Astrocyte (in vitro differentiated cells and primary cell): ENCODE measurements at regions not wholly inside any gene's neighbourhood (a gene's known extent, or its start where the extent isn't known, plus 50 kb on each side); places are given as distances from the start of the nearest gene placed in this dataset.

Experiments used
- DNase-seq: peaks from one replicate; pipeline ENCODE4 v3.0.0-alpha.2; 2010; ENCODE audit warnings: low read depth
- FAIRE-seq: peaks from 2 replicates; lab custom pipeline; 2011; peaks lifted over from hg19 to GRCh38; lab: Jason Lieb, UNC
- H2AFZ ChIP-seq: 2 replicates; pipeline ENCODE4 v1.6.0; 2012; ENCODE audit warnings: low read depth, low read length, inconsistent platforms
- H3K27ac ChIP-seq: 2 replicates; pipeline ENCODE4 v1.5.1; 2011; ENCODE audit warnings: low read depth, low read length, inconsistent platforms
- H3K27me3 ChIP-seq: 2 replicates; pipeline ENCODE4 v1.6.0; 2011; ENCODE audit warnings: low read length, inconsistent platforms; ENCODE audit not compliant: insufficient read depth
- H3K36me3 ChIP-seq: 2 replicates; pipeline ENCODE4 v1.5.1; 2011; ENCODE audit warnings: low read length, inconsistent platforms; ENCODE audit not compliant: insufficient read depth
- H3K4me1 ChIP-seq: 2 replicates; pipeline ENCODE4 v1.5.1; 2011; ENCODE audit warnings: low read length, inconsistent platforms; ENCODE audit not compliant: insufficient read depth
- H3K4me2 ChIP-seq: 2 replicates; pipeline ENCODE4 v1.6.0; 2012; ENCODE audit warnings: low read length, inconsistent platforms
- H3K4me3 ChIP-seq: 2 replicates; pipeline ENCODE4 v1.5.1; 2011; ENCODE audit warnings: low read depth, mild to moderate bottlenecking, low read length, inconsistent platforms; ENCODE audit not compliant: insufficient read depth
- H3K79me2 ChIP-seq: 2 replicates; pipeline ENCODE4 v1.6.0; 2012; ENCODE audit warnings: mild to moderate bottlenecking, low read length, inconsistent platforms; ENCODE audit not compliant: insufficient read depth
- H3K9ac ChIP-seq: 2 replicates; pipeline ENCODE4 v1.6.0; 2012; ENCODE audit warnings: mild to moderate bottlenecking, low read length, inconsistent platforms
- H3K9me3 ChIP-seq: 2 replicates; pipeline ENCODE4 v1.5.1; 2012; ENCODE audit warnings: low read depth, mild to moderate bottlenecking, low read length, inconsistent platforms; ENCODE audit not compliant: insufficient read depth
- H4K20me1 ChIP-seq: 2 replicates; pipeline ENCODE4 v1.6.0; 2012; ENCODE audit warnings: low read length, inconsistent platforms; ENCODE audit not compliant: insufficient read depth
- H3K27ac Mint-ChIP-seq: one replicate; pipeline ENCODE4 v1.8.0; 2021; ENCODE audit warnings: mild to moderate bottlenecking, mixed read lengths; ENCODE audit not compliant: unreplicated experiment
- H3K27me3 Mint-ChIP-seq: one replicate; pipeline ENCODE4 v1.8.0; 2021; ENCODE audit warnings: low read depth, mixed read lengths; ENCODE audit not compliant: unreplicated experiment
- H3K36me3 Mint-ChIP-seq: one replicate; pipeline ENCODE4 v1.8.0; 2021; ENCODE audit warnings: low read depth, mixed read lengths; ENCODE audit not compliant: unreplicated experiment
- H3K4me1 Mint-ChIP-seq: one replicate; pipeline ENCODE4 v1.8.0; 2021; ENCODE audit warnings: low read depth, mixed read lengths; ENCODE audit not compliant: unreplicated experiment
- H3K4me3 Mint-ChIP-seq: one replicate; pipeline ENCODE4 v1.8.0; 2021; ENCODE audit warnings: mild to moderate bottlenecking, moderate library complexity, mixed read lengths; ENCODE audit not compliant: unreplicated experiment
- H3K9me3 Mint-ChIP-seq: one replicate; pipeline ENCODE4 v1.8.0; 2021; ENCODE audit warnings: mild to moderate bottlenecking, mixed read lengths; ENCODE audit not compliant: unreplicated experiment
- CTCF ChIP-seq: IDR thresholded peaks from 2 replicates; pipeline ENCODE4 v1.5.1; 2011; ENCODE audit warnings: low read depth, mild to moderate bottlenecking, inconsistent platforms, low read length, moderate library complexity; ENCODE audit not compliant: insufficient read depth
- EZH2 ChIP-seq: IDR thresholded peaks from 2 replicates; pipeline ENCODE4 v1.6.1; 2012; ENCODE audit warnings: mild to moderate bottlenecking, low read length, inconsistent platforms; ENCODE audit not compliant: insufficient read depth

GRCh38 chr16:54774768-54775167, 155.9 kb upstream of the IRX5 start:
- peaks cover 5% of the 10 kb centered on the region for H3K27me3 Mint-ChIP-seq
- DNase-seq (no peak), FAIRE-seq (no peak)
- no peak for TF ChIP-seq EZH2
- TF ChIP-seq CTCF: no peak
- Histone ChIP-seq H2AFZ (no peak overlapping the region), H3K4me2 (no peak overlapping the region), H3K4me1 (no peaks in the 10 kb centered on the region), H3K9ac (no peak overlapping the region), H3K9me3 (no peaks in the 10 kb centered on the region), H3K27me3 (no peaks in the 10 kb centered on the region), H3K36me3 (no peaks in the 10 kb centered on the region), H3K27ac (no peak overlapping the region), H4K20me1 (no peaks in the 10 kb centered on the region), H3K4me3 (no peak overlapping the region), H3K79me2 (no peaks in the 10 kb centered on the region)
- H3K9me3 Mint-ChIP-seq: no peaks in the 10 kb centered on the region
- no peaks in the 10 kb centered on the region for H3K36me3 Mint-ChIP-seq
- no peak overlapping the region for H3K27ac Mint-ChIP-seq
- no peaks in the 10 kb centered on the region for H3K4me1 Mint-ChIP-seq
- H3K4me3 Mint-ChIP-seq: no peak overlapping the region

GRCh38 chr16:54772400-54772799, 158.3 kb upstream of the IRX5 start:
- no peaks in the 10 kb centered on the region for H3K36me3 ChIP-seq
- H3K27me3 ChIP-seq: no peaks in the 10 kb centered on the region
- H3K4me1 Mint-ChIP-seq: no peaks in the 10 kb centered on the region
- no peaks in the 10 kb centered on the region for H3K36me3 Mint-ChIP-seq
- no peak overlapping the region for H3K27ac Mint-ChIP-seq
- DNase-seq (no peak), FAIRE-seq (no peak)
- no peak overlapping the region for H3K27ac ChIP-seq
- H4K20me1 ChIP-seq: no peaks in the 10 kb centered on the region
- no peaks in the 10 kb centered on the region for H3K79me2 ChIP-seq
- no peaks in the 10 kb centered on the region for H3K9me3 Mint-ChIP-seq
- H3K4me3 Mint-ChIP-seq: no peak overlapping the region
- no peak overlapping the region for H3K4me2 ChIP-seq
- H3K4me3 ChIP-seq: no peak overlapping the region
- H3K4me1 ChIP-seq: no peaks in the 10 kb centered on the region
- H2AFZ ChIP-seq: no peak overlapping the region
- TF ChIP-seq EZH2 (no peak), CTCF (no peak)
- no peaks in the 10 kb centered on the region for H3K27me3 Mint-ChIP-seq
- no peak overlapping the region for H3K9ac ChIP-seq
- no peaks in the 10 kb centered on the region for H3K9me3 ChIP-seq

GRCh38 chr16:54766355-54766754, 164.3 kb upstream of the IRX5 start:
- no peaks in the 10 kb centered on the region for H3K9me3 Mint-ChIP-seq
- no peak for TF ChIP-seq EZH2
- no peak for TF ChIP-seq CTCF
- no peaks in the 10 kb centered on the region for H3K36me3 Mint-ChIP-seq
- H3K4me1 Mint-ChIP-seq: no peaks in the 10 kb centered on the region
- no peak for DNase-seq
- no peaks in the 10 kb centered on the region for H3K79me2 ChIP-seq
- H3K9ac ChIP-seq: no peak overlapping the region
- no peak for FAIRE-seq
- H3K27me3 ChIP-seq: no peaks in the 10 kb centered on the region
- no peaks in the 10 kb centered on the region for H3K4me1 ChIP-seq
- no peaks in the 10 kb centered on the region for H3K9me3 ChIP-seq
- H3K36me3 ChIP-seq: no peaks in the 10 kb centered on the region
- no peak overlapping the region for H3K27ac ChIP-seq
- no peak overlapping the region for H3K27ac Mint-ChIP-seq
- H4K20me1 ChIP-seq: no peaks in the 10 kb centered on the region
- no peak overlapping the region for H3K4me2 ChIP-seq
- no peak overlapping the region for H3K4me3 Mint-ChIP-seq
- H3K27me3 Mint-ChIP-seq: peaks cover 5% of the 10 kb centered on the region
- no peak overlapping the region for H3K4me3 ChIP-seq
- no peak overlapping the region for H2AFZ ChIP-seq
